A549 (cell line): ENCODE measurements at regions not wholly inside any gene's neighbourhood (a gene's known extent, or its start where the extent isn't known, plus 50 kb on each side); places are given as distances from the start of the nearest gene placed in this dataset.

ENCODE experiments used
- ATAC-seq, 2 experiments: fragments of 200-7000 bp in 1 of 2; fragments of >200 bp in 1 of 2; cut with Nextera tagmentation in 1 of 2; cut with Tn5 transposase in 1 of 2; 3 replicates each; pipeline versions ENCODE4 v1.8.0 to v1.9.1; 2018 to 2020; ENCODE audit warnings: mild to moderate bottlenecking in 1 of 2, moderate library complexity in 1 of 2
- CTCF ChIA-PET: fragments of 300-600 bp; sonication (Branson Sonifier 250); formaldehyde crosslinking; extraction: SDS; loops from one replicate; lab custom pipeline; 2021; ENCODE audit warnings: antibody characterized with exemption, inconsistent platforms; lab: Yijun Ruan, JAX
- POLR2A ChIA-PET: fragments of 350-600 bp; formaldehyde crosslinking; extraction: SDS; loops from one replicate; lab custom pipeline; 2021; ENCODE audit warnings: antibody characterized with exemption, inconsistent platforms; lab: Yijun Ruan, JAX
- DNase-seq, 2 experiments: peaks; one replicate each; pipeline versions ENCODE4 v3.0.0 to v3.0.0-alpha.2; 2011 to 2016; ENCODE audit warnings: low read depth in 1 of 2, low spot score in 1 of 2
- FAIRE-seq: peaks from 2 replicates; lab custom pipeline; 2011; peaks lifted over from hg19 to GRCh38; lab: Jason Lieb, UNC
- H3K27ac ChIP-seq, 2 experiments: fragments of >200 bp; sonication (Bioruptor Twin); formaldehyde crosslinking; 3 replicates each; pipeline ENCODE4 v1.5.1; 2016 to 2017
- H3K4me1 ChIP-seq: fragments of >200 bp; sonication (Bioruptor Twin); formaldehyde crosslinking; 3 replicates; pipeline ENCODE4 v1.6.1; 2016
- H3K4me2 ChIP-seq: fragments of >200 bp; sonication (Bioruptor Twin); formaldehyde crosslinking; 3 replicates; pipeline ENCODE4 v1.6.1; 2016
- H3K4me3 ChIP-seq: fragments of >200 bp; sonication (Bioruptor Twin); formaldehyde crosslinking; 3 replicates; pipeline ENCODE4 v1.5.1; 2016
- H3K9me3 ChIP-seq: fragments of >200 bp; sonication (Bioruptor Twin); formaldehyde crosslinking; 3 replicates; pipeline ENCODE4 v1.6.1; 2016
- CBX8 ChIP-seq: fragments of 200-600 bp; sonication (generic); IDR thresholded peaks from 2 replicates; pipeline ENCODE4 v1.6.1; 2016
- CHD4 ChIP-seq: fragments of 200-600 bp; sonication (generic); IDR thresholded peaks from 2 replicates; pipeline ENCODE4 v1.6.1; 2016; ENCODE audit warnings: antibody characterized with exemption, mild to moderate bottlenecking, borderline replicate concordance
- EHF ChIP-seq: fragments of 250-450 bp; sonication (Bioruptor Pico); IDR thresholded peaks from 2 replicates; pipeline ENCODE4 v1.5.0; 2020; ENCODE audit warnings: mild to moderate bottlenecking
- EHMT2 ChIP-seq: fragments of 200-600 bp; sonication (generic); IDR thresholded peaks from 2 replicates; pipeline ENCODE4 v1.6.1; 2016; ENCODE audit warnings: antibody characterized with exemption, low read depth, mild to moderate bottlenecking, moderate library complexity
- FOSB ChIP-seq: fragments of 250-450 bp; sonication (Bioruptor Pico); IDR thresholded peaks from 2 replicates; pipeline ENCODE4 v1.5.0; 2020; ENCODE audit warnings: mild to moderate bottlenecking, moderate library complexity
- GATA3 ChIP-seq: IDR thresholded peaks from 2 replicates; pipeline ENCODE4 v1.6.1; 2012; ENCODE audit warnings: borderline replicate concordance
- HOXA7 ChIP-seq: fragments of 250-450 bp; sonication (Bioruptor Pico); IDR thresholded peaks from 2 replicates; pipeline ENCODE4 v1.5.0; 2020; ENCODE audit warnings: mild to moderate bottlenecking, moderate library complexity
- HOXB13 ChIP-seq: fragments of 250-450 bp; sonication (Bioruptor Pico); IDR thresholded peaks from 2 replicates; pipeline ENCODE4 v1.5.0; 2020; ENCODE audit warnings: low read depth, mild to moderate bottlenecking, moderate library complexity
- HOXB5 ChIP-seq: fragments of 250-450 bp; sonication (Bioruptor Pico); IDR thresholded peaks from 2 replicates; pipeline ENCODE4 v1.5.0; 2020; ENCODE audit warnings: mild to moderate bottlenecking, moderate library complexity
- MAZ ChIP-seq: fragments of 150-350 bp; IDR thresholded peaks from 2 replicates; pipeline ENCODE4 v1.6.1; 2014; ENCODE audit warnings: antibody characterized with exemption, low read depth, low read length, borderline replicate concordance
- NR3C1 ChIP-seq: fragments of >200 bp; sonication (Bioruptor Twin); formaldehyde crosslinking; IDR thresholded peaks from 3 replicates; pipeline ENCODE4 v1.6.1; 2017
- POLR2A ChIP-seq: IDR thresholded peaks from 2 replicates; pipeline ENCODE4 v1.6.1; 2012; ENCODE audit warnings: mild to moderate bottlenecking, low read length
- RFX5 ChIP-seq: fragments of 450-650 bp; IDR thresholded peaks from 2 replicates; pipeline ENCODE4 v1.7.1; 2014; ENCODE audit warnings: antibody characterized with exemption, mild to moderate bottlenecking, moderate library complexity
- RNF2 ChIP-seq: fragments of 200-600 bp; sonication (generic); IDR thresholded peaks from 2 replicates; pipeline ENCODE4 v1.6.1; 2016; ENCODE audit warnings: low read depth, mild to moderate bottlenecking, antibody characterized with exemption, moderate library complexity, borderline replicate concordance
- SREBF2 ChIP-seq: fragments of 450-650 bp; IDR thresholded peaks from 2 replicates; pipeline ENCODE4 v1.6.1; 2014; ENCODE audit warnings: mild to moderate bottlenecking, moderate library complexity
- TP53 ChIP-seq: fragments of 250-450 bp; sonication (Bioruptor Pico); IDR thresholded peaks from 2 replicates; pipeline ENCODE4 v1.5.0; 2021; ENCODE audit warnings: mild to moderate bottlenecking, moderate library complexity
- ZC3H11A ChIP-seq: fragments of 450-650 bp; IDR thresholded peaks from 2 replicates; pipeline ENCODE4 v1.6.1; 2014; ENCODE audit warnings: antibody characterized with exemption, mild to moderate bottlenecking
- ZNF302 ChIP-seq: fragments of 250-450 bp; sonication (Bioruptor Pico); IDR thresholded peaks from 2 replicates; pipeline ENCODE4 v1.9.0; 2021; ENCODE audit warnings: inconsistent platforms, mild to moderate bottlenecking, moderate library complexity
- WGBS: methylation state at CpG from one replicate; pipeline ENCODE4 v1.1.6; 2017; ENCODE audit errors: missing lambda C conversion rate; 5-methylcytosine and 5-hydroxymethylcytosine counted together
- TF ChIP-seq, protein P1 (sequence below): IDR thresholded peaks from 2 replicates; pipeline ENCODE4 v1.6.1; 2012
- TF ChIP-seq, protein P2 (sequence below): fragments of >200 bp; sonication (Bioruptor Twin); formaldehyde crosslinking; IDR thresholded peaks from 3 replicates; pipeline ENCODE4 v1.5.1; 2016
- TF ChIP-seq, protein P3 (sequence below): fragments of 450-650 bp; IDR thresholded peaks from 2 replicates; pipeline ENCODE4 v1.6.1; 2014; ENCODE audit warnings: antibody characterized with exemption
- TF ChIP-seq, protein P4 (sequence below): fragments of 200-600 bp; sonication (generic); IDR thresholded peaks from 2 replicates; pipeline ENCODE4 v1.6.1; 2016; ENCODE audit warnings: antibody characterized with exemption, mild to moderate bottlenecking, moderate library complexity
- TF ChIP-seq, protein P5 (sequence below): fragments of >200 bp; sonication (Bioruptor Twin); formaldehyde crosslinking; IDR thresholded peaks from 3 replicates; pipeline ENCODE4 v1.6.1; 2016

DNA sequence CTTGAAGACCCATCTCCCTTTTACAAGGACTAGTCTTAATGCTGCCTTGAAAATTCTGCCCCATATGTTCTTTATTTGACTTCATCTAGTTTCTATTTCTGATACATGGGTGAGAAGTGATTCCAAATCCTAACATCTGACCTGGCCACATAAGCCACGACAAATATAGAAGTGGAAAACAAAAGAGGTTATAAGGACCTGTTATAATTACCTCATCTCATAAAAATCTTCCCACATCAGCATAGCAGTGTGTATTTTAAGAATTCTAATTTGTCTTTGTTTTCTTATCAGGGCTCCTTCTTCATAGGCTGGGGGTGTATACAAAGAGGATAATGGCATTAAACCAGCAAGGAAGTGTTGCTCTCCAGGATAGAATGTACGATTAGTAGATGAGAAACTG lies 1007.4 kb downstream of the TTLL7 start:
- ChIA-PET POLR2A (no interaction called here), CTCF (no interaction called here)
- FAIRE-seq (no peak), DNase-seq (no peak), ATAC-seq (no peak)
- H3K9me3 ChIP-seq = no peaks in the 10 kb centered on the region
- no peak overlapping the region for H3K4me3 ChIP-seq
- WGBS = 0% methylated on average over 2 of the region's 2 CpGs
- no peak overlapping the region for H3K27ac ChIP-seq
- no peaks in the 10 kb centered on the region for H3K4me1 ChIP-seq
- TF ChIP-seq, protein P1, sequence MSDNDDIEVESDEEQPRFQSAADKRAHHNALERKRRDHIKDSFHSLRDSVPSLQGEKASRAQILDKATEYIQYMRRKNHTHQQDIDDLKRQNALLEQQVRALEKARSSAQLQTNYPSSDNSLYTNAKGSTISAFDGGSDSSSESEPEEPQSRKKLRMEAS = no peak
- TF ChIP-seq, protein P2, sequence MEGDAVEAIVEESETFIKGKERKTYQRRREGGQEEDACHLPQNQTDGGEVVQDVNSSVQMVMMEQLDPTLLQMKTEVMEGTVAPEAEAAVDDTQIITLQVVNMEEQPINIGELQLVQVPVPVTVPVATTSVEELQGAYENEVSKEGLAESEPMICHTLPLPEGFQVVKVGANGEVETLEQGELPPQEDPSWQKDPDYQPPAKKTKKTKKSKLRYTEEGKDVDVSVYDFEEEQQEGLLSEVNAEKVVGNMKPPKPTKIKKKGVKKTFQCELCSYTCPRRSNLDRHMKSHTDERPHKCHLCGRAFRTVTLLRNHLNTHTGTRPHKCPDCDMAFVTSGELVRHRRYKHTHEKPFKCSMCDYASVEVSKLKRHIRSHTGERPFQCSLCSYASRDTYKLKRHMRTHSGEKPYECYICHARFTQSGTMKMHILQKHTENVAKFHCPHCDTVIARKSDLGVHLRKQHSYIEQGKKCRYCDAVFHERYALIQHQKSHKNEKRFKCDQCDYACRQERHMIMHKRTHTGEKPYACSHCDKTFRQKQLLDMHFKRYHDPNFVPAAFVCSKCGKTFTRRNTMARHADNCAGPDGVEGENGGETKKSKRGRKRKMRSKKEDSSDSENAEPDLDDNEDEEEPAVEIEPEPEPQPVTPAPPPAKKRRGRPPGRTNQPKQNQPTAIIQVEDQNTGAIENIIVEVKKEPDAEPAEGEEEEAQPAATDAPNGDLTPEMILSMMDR = no peak
- no peak for TF ChIP-seq CHD4
- TF ChIP-seq, protein P3, sequence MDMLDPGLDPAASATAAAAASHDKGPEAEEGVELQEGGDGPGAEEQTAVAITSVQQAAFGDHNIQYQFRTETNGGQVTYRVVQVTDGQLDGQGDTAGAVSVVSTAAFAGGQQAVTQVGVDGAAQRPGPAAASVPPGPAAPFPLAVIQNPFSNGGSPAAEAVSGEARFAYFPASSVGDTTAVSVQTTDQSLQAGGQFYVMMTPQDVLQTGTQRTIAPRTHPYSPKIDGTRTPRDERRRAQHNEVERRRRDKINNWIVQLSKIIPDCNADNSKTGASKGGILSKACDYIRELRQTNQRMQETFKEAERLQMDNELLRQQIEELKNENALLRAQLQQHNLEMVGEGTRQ = no peak
- no peak for TF ChIP-seq RNF2
- no peak for TF ChIP-seq HOXA7 (CRISPR knock-in tag)
- TF ChIP-seq, protein P4, sequence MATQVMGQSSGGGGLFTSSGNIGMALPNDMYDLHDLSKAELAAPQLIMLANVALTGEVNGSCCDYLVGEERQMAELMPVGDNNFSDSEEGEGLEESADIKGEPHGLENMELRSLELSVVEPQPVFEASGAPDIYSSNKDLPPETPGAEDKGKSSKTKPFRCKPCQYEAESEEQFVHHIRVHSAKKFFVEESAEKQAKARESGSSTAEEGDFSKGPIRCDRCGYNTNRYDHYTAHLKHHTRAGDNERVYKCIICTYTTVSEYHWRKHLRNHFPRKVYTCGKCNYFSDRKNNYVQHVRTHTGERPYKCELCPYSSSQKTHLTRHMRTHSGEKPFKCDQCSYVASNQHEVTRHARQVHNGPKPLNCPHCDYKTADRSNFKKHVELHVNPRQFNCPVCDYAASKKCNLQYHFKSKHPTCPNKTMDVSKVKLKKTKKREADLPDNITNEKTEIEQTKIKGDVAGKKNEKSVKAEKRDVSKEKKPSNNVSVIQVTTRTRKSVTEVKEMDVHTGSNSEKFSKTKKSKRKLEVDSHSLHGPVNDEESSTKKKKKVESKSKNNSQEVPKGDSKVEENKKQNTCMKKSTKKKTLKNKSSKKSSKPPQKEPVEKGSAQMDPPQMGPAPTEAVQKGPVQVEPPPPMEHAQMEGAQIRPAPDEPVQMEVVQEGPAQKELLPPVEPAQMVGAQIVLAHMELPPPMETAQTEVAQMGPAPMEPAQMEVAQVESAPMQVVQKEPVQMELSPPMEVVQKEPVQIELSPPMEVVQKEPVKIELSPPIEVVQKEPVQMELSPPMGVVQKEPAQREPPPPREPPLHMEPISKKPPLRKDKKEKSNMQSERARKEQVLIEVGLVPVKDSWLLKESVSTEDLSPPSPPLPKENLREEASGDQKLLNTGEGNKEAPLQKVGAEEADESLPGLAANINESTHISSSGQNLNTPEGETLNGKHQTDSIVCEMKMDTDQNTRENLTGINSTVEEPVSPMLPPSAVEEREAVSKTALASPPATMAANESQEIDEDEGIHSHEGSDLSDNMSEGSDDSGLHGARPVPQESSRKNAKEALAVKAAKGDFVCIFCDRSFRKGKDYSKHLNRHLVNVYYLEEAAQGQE = no peak
- no peak for TF ChIP-seq ZNF302 (CRISPR knock-in tag)
- no peak for TF ChIP-seq HOXB5 (CRISPR knock-in tag)
- TF ChIP-seq EHF (CRISPR knock-in tag) = no peak
- no peak for TF ChIP-seq GATA3
- TF ChIP-seq TP53 (CRISPR knock-in tag) = no peak
- TF ChIP-seq EHMT2 = no peak
- no peak for TF ChIP-seq MAZ
- no peak for TF ChIP-seq POLR2A
- no peak overlapping the region for H3K4me2 ChIP-seq

DNA sequence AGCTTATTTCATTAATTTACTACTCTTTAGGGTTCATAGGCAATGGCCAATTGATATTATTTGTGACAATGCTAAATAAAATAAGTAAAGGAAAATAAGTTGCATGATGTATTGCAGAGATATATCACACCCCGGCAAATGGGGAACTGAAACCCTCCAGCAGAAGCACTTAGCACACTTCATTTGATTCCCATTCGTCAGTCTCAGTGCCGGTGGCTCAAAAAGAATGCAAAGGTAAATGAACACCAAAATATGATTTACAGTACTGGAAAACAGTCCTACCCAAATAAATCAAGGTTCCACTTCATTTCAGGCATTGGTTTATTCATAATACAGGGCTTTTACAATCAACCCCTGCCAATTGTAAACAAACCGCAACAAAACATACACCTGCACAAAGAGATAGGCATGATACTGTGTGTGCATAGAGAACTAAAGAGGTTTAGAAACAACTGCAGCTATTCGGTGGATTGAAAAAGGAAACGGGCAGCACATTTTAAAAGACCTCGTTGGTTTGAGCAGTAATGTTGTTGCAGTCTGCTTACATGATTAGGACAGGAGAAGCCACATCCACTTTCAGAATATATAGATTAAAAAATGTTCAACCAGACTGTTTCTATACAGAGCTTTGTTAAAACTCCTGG lies 1019.2 kb downstream of the TTLL7 start:
- Histone ChIP-seq H3K4me1 (no peaks in the 10 kb centered on the region), H3K27ac (no peak overlapping the region), H3K4me3 (no peak overlapping the region), H3K9me3 (no peaks in the 10 kb centered on the region), H3K4me2 (no peak overlapping the region)
- POLR2A ChIA-PET = no interaction called here
- no peak for DNase-seq
- 23% methylated on average over 7 of the region's 7 CpGs for WGBS
- ATAC-seq = no peak
- TF ChIP-seq, protein P3 = no peak
- no peak for TF ChIP-seq HOXB13
- no peak for TF ChIP-seq NR3C1
- no peak for TF ChIP-seq RFX5
- no peak for TF ChIP-seq SREBF2
- TF ChIP-seq CBX8 = no peak
- TF ChIP-seq, protein P5, sequence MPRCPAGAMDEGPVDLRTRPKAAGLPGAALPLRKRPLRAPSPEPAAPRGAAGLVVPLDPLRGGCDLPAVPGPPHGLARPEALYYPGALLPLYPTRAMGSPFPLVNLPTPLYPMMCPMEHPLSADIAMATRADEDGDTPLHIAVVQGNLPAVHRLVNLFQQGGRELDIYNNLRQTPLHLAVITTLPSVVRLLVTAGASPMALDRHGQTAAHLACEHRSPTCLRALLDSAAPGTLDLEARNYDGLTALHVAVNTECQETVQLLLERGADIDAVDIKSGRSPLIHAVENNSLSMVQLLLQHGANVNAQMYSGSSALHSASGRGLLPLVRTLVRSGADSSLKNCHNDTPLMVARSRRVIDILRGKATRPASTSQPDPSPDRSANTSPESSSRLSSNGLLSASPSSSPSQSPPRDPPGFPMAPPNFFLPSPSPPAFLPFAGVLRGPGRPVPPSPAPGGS = no peak
- TF ChIP-seq FOSB (CRISPR knock-in tag) = no peak
- no peak for TF ChIP-seq ZC3H11A
- CTCF ChIA-PET = no interaction called here
- FAIRE-seq = no peak
